ENCODE measurements at regions not wholly inside any gene's neighbourhood (a gene's known extent, or its start where the extent isn't known, plus 50 kb on each side); places are given as distances from the start of the nearest gene placed in this dataset.

DNA sequence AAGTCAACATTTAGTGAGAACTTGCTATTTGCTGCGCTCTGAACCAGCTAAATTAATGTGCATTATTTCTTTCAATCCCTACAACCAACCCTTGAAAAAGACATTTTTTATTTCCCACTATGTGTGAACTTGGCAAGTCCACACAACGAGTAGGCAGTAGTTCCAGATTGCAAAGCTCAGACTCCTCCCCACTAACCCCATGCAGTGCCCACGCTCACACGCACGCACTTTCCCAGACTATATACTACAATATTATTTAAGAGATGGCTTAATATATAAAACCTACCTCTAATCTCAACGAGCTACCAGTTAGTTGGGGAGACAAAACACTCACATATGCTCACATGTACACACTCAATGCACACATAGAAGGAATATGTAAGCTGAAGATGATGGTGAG is 671.2 kb downstream of the LMO4 start:
- TF ChIP-seq POLR2AphosphoS5 (IDR thresholded peaks at IDR 0.05; ENCODE audit: insufficient read depth in 1 of 2, low read depth in 1 of 2) (no peak), POLR2A (IDR thresholded peaks at IDR 0.05) (no peak)
- TF ChIP-seq, protein P1, sequence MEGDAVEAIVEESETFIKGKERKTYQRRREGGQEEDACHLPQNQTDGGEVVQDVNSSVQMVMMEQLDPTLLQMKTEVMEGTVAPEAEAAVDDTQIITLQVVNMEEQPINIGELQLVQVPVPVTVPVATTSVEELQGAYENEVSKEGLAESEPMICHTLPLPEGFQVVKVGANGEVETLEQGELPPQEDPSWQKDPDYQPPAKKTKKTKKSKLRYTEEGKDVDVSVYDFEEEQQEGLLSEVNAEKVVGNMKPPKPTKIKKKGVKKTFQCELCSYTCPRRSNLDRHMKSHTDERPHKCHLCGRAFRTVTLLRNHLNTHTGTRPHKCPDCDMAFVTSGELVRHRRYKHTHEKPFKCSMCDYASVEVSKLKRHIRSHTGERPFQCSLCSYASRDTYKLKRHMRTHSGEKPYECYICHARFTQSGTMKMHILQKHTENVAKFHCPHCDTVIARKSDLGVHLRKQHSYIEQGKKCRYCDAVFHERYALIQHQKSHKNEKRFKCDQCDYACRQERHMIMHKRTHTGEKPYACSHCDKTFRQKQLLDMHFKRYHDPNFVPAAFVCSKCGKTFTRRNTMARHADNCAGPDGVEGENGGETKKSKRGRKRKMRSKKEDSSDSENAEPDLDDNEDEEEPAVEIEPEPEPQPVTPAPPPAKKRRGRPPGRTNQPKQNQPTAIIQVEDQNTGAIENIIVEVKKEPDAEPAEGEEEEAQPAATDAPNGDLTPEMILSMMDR (IDR thresholded peaks at IDR 0.05) = no peak
- no peaks in the 10 kb centered on the region for H3K27me3 ChIP-seq
- no peak overlapping the region for H3K27ac ChIP-seq
- H3K4me1 ChIP-seq = no peaks in the 10 kb centered on the region
- no peaks in the 10 kb centered on the region for H3K9me3 ChIP-seq
- H3K36me3 ChIP-seq = no peaks in the 10 kb centered on the region
- no peak for DNase-seq (ENCODE audit: extremely low spot score in 2 of 2)
- no peak overlapping the region for H3K4me3 ChIP-seq
- intact Hi-C loops (cut with DNase I) = no loop called here

DNA sequence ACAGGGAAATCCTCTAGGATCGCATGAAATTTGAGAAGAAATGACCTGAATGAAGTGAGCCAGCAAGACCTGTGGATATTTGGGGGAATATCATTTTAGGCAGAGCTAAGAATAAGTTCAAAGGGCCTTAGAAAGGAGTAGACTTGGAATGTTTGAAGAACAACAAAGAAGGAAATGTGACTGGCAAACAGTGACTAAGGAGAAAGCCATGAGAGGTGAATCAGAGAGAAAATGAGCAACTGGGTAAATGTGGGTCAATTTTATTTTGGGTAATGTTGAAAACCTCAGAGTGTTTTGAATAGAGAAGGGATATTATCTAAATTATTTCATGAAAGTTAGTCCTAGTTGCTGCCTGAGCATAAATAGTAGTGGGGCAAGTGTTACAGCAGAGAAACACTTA is 672.8 kb downstream of the LMO4 start:
- Histone ChIP-seq H3K9me3 (no peaks in the 10 kb centered on the region), H3K4me1 (no peaks in the 10 kb centered on the region), H3K4me3 (no peak overlapping the region), H3K27me3 (no peaks in the 10 kb centered on the region), H3K36me3 (no peaks in the 10 kb centered on the region), H3K27ac (no peak overlapping the region)
- intact Hi-C loops (cut with DNase I) = no loop called here
- TF ChIP-seq POLR2A (IDR thresholded peaks at IDR 0.05) (no peak), POLR2AphosphoS5 (IDR thresholded peaks at IDR 0.05; ENCODE audit: insufficient read depth in 1 of 2, low read depth in 1 of 2) (no peak)
- TF ChIP-seq, protein P1 (IDR thresholded peaks at IDR 0.05) = no peak
- no peak for DNase-seq (ENCODE audit: extremely low spot score in 2 of 2)

DNA sequence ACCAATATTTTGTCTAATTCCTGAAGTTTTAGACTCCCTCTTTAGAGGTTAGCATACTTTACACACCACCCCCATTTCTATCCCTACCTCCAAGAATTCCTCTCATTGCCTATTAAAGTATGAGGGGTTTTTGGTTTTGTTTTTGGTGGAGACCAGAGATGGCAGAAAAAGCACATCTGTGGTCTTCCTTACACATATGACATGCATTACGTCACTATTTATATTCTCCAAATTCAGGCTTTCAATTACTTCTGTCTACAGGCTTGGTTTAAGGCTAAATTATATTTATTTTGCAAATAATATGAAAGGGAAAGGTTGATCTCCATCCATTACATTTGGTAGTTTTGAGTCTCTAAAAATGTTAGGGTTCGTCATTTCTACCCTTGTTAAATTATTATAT is 674.6 kb downstream of the LMO4 start:
- TF ChIP-seq POLR2AphosphoS5 (IDR thresholded peaks at IDR 0.05; ENCODE audit: insufficient read depth in 1 of 2, low read depth in 1 of 2) = no peak
- no peak for TF ChIP-seq POLR2A (IDR thresholded peaks at IDR 0.05)
- TF ChIP-seq, protein P1 (IDR thresholded peaks at IDR 0.05) = no peak
- intact Hi-C loops (cut with DNase I) = no loop called here
- Histone ChIP-seq H3K4me3 (no peak overlapping the region), H3K4me1 (no peaks in the 10 kb centered on the region), H3K9me3 (no peaks in the 10 kb centered on the region), H3K27ac (no peak overlapping the region), H3K27me3 (no peaks in the 10 kb centered on the region), H3K36me3 (no peaks in the 10 kb centered on the region)
- DNase-seq (ENCODE audit: extremely low spot score in 2 of 2) = no peak

DNA sequence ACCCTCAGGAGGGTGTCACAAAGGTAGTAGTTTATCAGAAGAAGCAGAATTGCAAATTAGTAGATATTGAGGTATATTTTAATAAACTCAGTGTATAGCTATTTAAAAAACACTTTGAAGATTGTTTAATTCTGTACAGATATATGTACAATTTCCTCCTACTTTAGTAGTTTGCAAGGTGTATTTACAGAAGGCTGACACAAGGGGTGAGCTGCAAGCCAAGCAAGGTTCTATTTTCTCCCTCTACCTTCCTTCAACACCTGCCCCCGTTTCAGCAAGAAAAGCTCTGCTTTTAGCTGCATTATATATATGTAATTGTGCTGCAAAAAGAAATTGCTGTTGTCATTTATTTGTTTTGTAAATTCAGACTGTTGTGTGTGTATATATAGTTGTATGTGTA is 674.2 kb upstream of the PKN2 start:
- no peaks in the 10 kb centered on the region for H3K9me3 ChIP-seq
- intact Hi-C loops (cut with DNase I) = no loop called here
- H3K27ac ChIP-seq = no peak overlapping the region
- no peak for DNase-seq (ENCODE audit: extremely low spot score in 2 of 2)
- TF ChIP-seq POLR2A (IDR thresholded peaks at IDR 0.05) (no peak), POLR2AphosphoS5 (IDR thresholded peaks at IDR 0.05; ENCODE audit: insufficient read depth in 1 of 2, low read depth in 1 of 2) (no peak)
- TF ChIP-seq, protein P1 (IDR thresholded peaks at IDR 0.05) = no peak
- H3K4me1 ChIP-seq = no peaks in the 10 kb centered on the region
- H3K4me3 ChIP-seq = no peak overlapping the region
- no peaks in the 10 kb centered on the region for H3K27me3 ChIP-seq
- H3K36me3 ChIP-seq = no peaks in the 10 kb centered on the region

DNA sequence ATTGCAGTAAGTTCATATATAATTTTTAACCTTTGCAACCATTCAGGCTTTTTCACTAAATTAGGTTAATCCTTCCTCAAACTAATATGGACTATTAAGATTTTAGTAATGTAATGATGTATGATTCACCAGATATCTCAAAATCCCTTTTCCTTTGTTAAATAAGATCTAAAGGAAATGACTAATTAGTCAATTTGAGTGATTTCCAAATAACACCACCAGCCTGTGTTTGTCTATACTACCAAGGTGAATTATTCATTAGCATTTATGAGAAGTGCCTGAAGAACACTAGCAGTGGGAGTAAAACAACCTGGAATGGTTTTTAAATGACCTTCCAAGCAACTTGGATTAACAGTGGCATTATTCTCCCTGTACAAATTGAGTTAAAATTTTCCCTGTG is 670.6 kb upstream of the PKN2 start:
- Histone ChIP-seq H3K27ac (no peak overlapping the region), H3K9me3 (no peaks in the 10 kb centered on the region), H3K4me3 (no peak overlapping the region), H3K4me1 (no peaks in the 10 kb centered on the region), H3K36me3 (no peaks in the 10 kb centered on the region), H3K27me3 (no peaks in the 10 kb centered on the region)
- TF ChIP-seq POLR2AphosphoS5 (IDR thresholded peaks at IDR 0.05; ENCODE audit: insufficient read depth in 1 of 2, low read depth in 1 of 2) = no peak
- no peak for DNase-seq (ENCODE audit: extremely low spot score in 2 of 2)
- intact Hi-C loops (cut with DNase I) = no loop called here

DNA sequence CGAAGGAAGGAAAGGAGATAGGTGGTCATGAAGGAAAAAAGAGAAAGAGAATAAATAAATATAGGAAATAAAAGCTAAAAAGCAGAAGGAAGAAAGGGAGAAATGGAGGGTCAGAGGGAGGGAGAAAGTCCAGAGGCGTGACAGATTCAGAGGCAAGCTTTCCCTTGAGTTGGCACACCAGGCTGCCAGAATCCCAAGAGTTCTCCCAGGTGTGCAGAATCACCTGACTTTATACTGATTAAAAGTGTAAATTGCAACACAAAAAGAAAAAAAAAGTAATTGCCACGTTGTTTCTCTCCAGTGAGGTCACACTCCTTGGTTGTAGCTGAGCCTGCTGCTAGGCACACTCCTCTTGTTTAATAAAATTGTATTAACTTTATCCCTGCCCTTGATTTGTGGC is 669.9 kb upstream of the PKN2 start:
- Histone ChIP-seq H3K9me3 (no peaks in the 10 kb centered on the region), H3K27me3 (no peaks in the 10 kb centered on the region), H3K27ac (no peak overlapping the region), H3K4me3 (no peak overlapping the region), H3K4me1 (no peaks in the 10 kb centered on the region), H3K36me3 (no peaks in the 10 kb centered on the region)
- no peak for DNase-seq (ENCODE audit: extremely low spot score in 2 of 2)
- intact Hi-C loops (cut with DNase I) = no loop called here
- no peak for TF ChIP-seq POLR2A (IDR thresholded peaks at IDR 0.05)
- no peak for TF ChIP-seq POLR2AphosphoS5 (IDR thresholded peaks at IDR 0.05; ENCODE audit: insufficient read depth in 1 of 2, low read depth in 1 of 2)
- TF ChIP-seq, protein P1 (IDR thresholded peaks at IDR 0.05) = no peak
